K562 (cell line): ENCODE measurements at regions not wholly inside any gene's neighbourhood (a gene's known extent, or its start where the extent isn't known, plus 50 kb on each side); places are given as distances from the start of the nearest gene placed in this dataset.

Experiments used
- ATAC-seq: fragments of 200-7000 bp; cut with Tn5 transposase; 3 replicates; pipeline ENCODE4 v1.9.1; 2020; ENCODE audit warnings: moderate library complexity
- BruUV-seq: library from RNA; stranded (reverse); fragments of 400-500 nt; replicated peaks from 2 replicates; lab custom pipeline; 2021; lab: Mats Ljungman, UMichigan
- CTCF ChIA-PET: fragments of 300-600 bp; formaldehyde crosslinking; extraction: SDS; loops from one replicate; lab custom pipeline; 2021; ENCODE audit warnings: low intra/inter-chr PET ratio; lab: Yijun Ruan, JAX
- POLR2A ChIA-PET: fragments of 300-600, 350-650 bp; sonication (Branson Sonifier 250); formaldehyde crosslinking; extraction: SDS; loops from one replicate; lab custom pipeline; 2021; ENCODE audit warnings: antibody characterized with exemption, inconsistent platforms; lab: Yijun Ruan, JAX
- DNase-seq, 4 experiments: peaks; one replicate each; pipeline versions ENCODE4 v3.0.0 to v3.0.0-alpha.2; 2011 to 2018; ENCODE audit warnings: low spot score in 3 of 4, mixed read lengths in 3 of 4; ENCODE audit errors: extremely low read depth in 1 of 4
- FAIRE-seq: peaks from 2 replicates; lab custom pipeline; 2011; peaks lifted over from hg19 to GRCh38; lab: Jason Lieb, UNC
- H2AFZ ChIP-seq: 2 replicates; pipeline ENCODE4 v1.6.0; 2011; ENCODE audit warnings: low read depth, low read length, control low read depth, inconsistent platforms
- H3K27ac ChIP-seq: fragments of 200-600 bp; 3 replicates; pipeline ENCODE4 v1.8.0; 2011; ENCODE audit warnings: low read depth, mild to moderate bottlenecking, control low read depth, inconsistent platforms, low read length, moderate library complexity, mixed read lengths; ENCODE audit errors: extremely low read depth
- H3K27me3 ChIP-seq, 2 experiments: fragments of 300-600 bp in 1 of 2; 2 replicates in 1 of 2; 3 replicates in 1 of 2; pipeline versions ENCODE4 v1.6.0 to v1.8.0; 2011; ENCODE audit warnings: inconsistent platforms in 2 of 2, low read length in 2 of 2, mild to moderate bottlenecking in 1 of 2, mixed read lengths in 1 of 2, moderate library complexity in 1 of 2; ENCODE audit not compliant: control insufficient read depth in 2 of 2, insufficient read depth in 2 of 2
- H3K36me3 ChIP-seq: fragments of 300-600 bp; 3 replicates; pipeline ENCODE4 v1.8.0; 2011; ENCODE audit warnings: mild to moderate bottlenecking, low read length, inconsistent platforms; ENCODE audit not compliant: control insufficient read depth, insufficient read depth
- H3K4me1 ChIP-seq, 2 experiments: fragments of 200-600 bp in 1 of 2; replicated peaks in 1 of 2; 2 replicates in 1 of 2; 3 replicates in 1 of 2; pipeline versions ENCODE4 v1.5.1 to v1.8.0; 2011; ENCODE audit warnings: inconsistent platforms in 2 of 2, low read length in 2 of 2, mild to moderate bottlenecking in 1 of 2, mixed read lengths in 1 of 2, moderate library complexity in 1 of 2; ENCODE audit not compliant: control insufficient read depth in 2 of 2, insufficient read depth in 2 of 2
- H3K4me2 ChIP-seq: 2 replicates; pipeline ENCODE4 v1.6.1; 2011; ENCODE audit warnings: low read length, control low read depth, inconsistent platforms, mixed read lengths; ENCODE audit not compliant: insufficient read depth
- H3K4me3 ChIP-seq: fragments of 200-600 bp; sonication (generic), shearing (Covaris generic); 2 replicates; pipeline ENCODE4 v1.5.1; 2016; ENCODE audit warnings: control low read depth, inconsistent platforms
- H3K79me2 ChIP-seq: fragments of 200-600 bp; 3 replicates; pipeline ENCODE4 v1.8.0; 2011; ENCODE audit warnings: low read length, inconsistent platforms; ENCODE audit not compliant: control insufficient read depth, insufficient read depth
- H3K9ac ChIP-seq, 2 experiments: 2 replicates each; pipeline versions ENCODE4 v1.6.0 to v1.6.1; 2011; ENCODE audit warnings: low read depth in 2 of 2, low read length in 2 of 2, control low read depth in 1 of 2, inconsistent platforms in 1 of 2, mild to moderate bottlenecking in 1 of 2, mixed read lengths in 1 of 2; ENCODE audit not compliant: insufficient read depth in 1 of 2
- H3K9me1 ChIP-seq: one replicate; pipeline ENCODE4 v1.6.0; 2011; ENCODE audit warnings: inconsistent platforms, mild to moderate bottlenecking, low read length, moderate library complexity; ENCODE audit not compliant: control insufficient read depth, insufficient read depth
- H3K9me3 ChIP-seq: replicated peaks from 2 replicates; pipeline ENCODE4 v1.5.1; 2011; ENCODE audit warnings: low read depth, low read length, inconsistent platforms; ENCODE audit not compliant: control insufficient read depth, insufficient read depth
- H4K20me1 ChIP-seq: replicated peaks from 2 replicates; pipeline ENCODE4 v1.6.1; 2011; ENCODE audit warnings: low read length, inconsistent platforms, mixed read lengths; ENCODE audit not compliant: control insufficient read depth, insufficient read depth
- BRF1 ChIP-seq: IDR thresholded peaks from 3 replicates; pipeline ENCODE4 v1.6.1; 2011; ENCODE audit warnings: borderline replicate concordance, mild to moderate bottlenecking; ENCODE audit not compliant: insufficient read length; ENCODE audit errors: extremely low read depth
- C11orf30 ChIP-seq: fragments of 450-650 bp; IDR thresholded peaks from 2 replicates; pipeline ENCODE4 v1.6.1; 2016; ENCODE audit warnings: low read depth, mild to moderate bottlenecking
- FOXA1 ChIP-seq: fragments of 450-650 bp; IDR thresholded peaks from 2 replicates; pipeline ENCODE4 v1.6.1; 2016; ENCODE audit warnings: mild to moderate bottlenecking, borderline replicate concordance
- HEY1 ChIP-seq: fragments of 250-450 bp; sonication (Bioruptor Pico); IDR thresholded peaks from 2 replicates; pipeline ENCODE4 v1.5.0; 2020; ENCODE audit warnings: mild to moderate bottlenecking, moderate library complexity, borderline replicate concordance
- NCOR1 ChIP-seq: fragments of 450-650 bp; IDR thresholded peaks from 2 replicates; pipeline ENCODE4 v1.6.1; 2016; ENCODE audit warnings: mild to moderate bottlenecking, moderate library complexity
- NEUROD1 ChIP-seq: fragments of 150-350 bp; IDR thresholded peaks from 2 replicates; pipeline ENCODE4 v1.6.1; 2014; ENCODE audit warnings: borderline replicate concordance, low read length, low read depth; ENCODE audit not compliant: partially characterized antibody
- RBFOX2 ChIP-seq: fragments of 200-400 bp; formaldehyde crosslinking; IDR thresholded peaks from 2 replicates; pipeline ENCODE4 v1.6.1; 2017; ENCODE audit warnings: low read depth, mild to moderate bottlenecking, low read length, moderate library complexity
- SRSF7 ChIP-seq: fragments of 200-400 bp; formaldehyde crosslinking; optimal IDR thresholded peaks from 2 replicates; pipeline ENCODE3; 2017; ENCODE audit warnings: mild to moderate bottlenecking, low read depth, low read length
- TARDBP ChIP-seq: fragments of 450-650 bp; IDR thresholded peaks from 2 replicates; pipeline ENCODE4 v1.6.1; 2016
- ZSCAN29 ChIP-seq: fragments of 450-650 bp; IDR thresholded peaks from 2 replicates; pipeline ENCODE4 v1.6.1; 2017
- WGBS: fragments of 100-300 bp; shearing (Covaris generic); methylation state at CpG from one replicate; pipeline ENCODE4 v1.1.6; 2016; ENCODE audit warnings: low coverage, mixed read lengths; ENCODE audit not compliant: insufficient coverage; ENCODE audit errors: missing lambda C conversion rate; 5-methylcytosine and 5-hydroxymethylcytosine counted together
- in situ Hi-C: fragments of 300-500 bp; cut with MboI; formaldehyde crosslinking; loops from 4 replicates; pipeline ENCODE4 v1.15.0; 2018; ENCODE audit warnings: inconsistent platforms, mixed read lengths
- intact Hi-C: fragments of 100-400 bp; cut with micrococcal nuclease; formaldehyde crosslinking; loops from 2 replicates; pipeline ENCODE4 v1.14.2; 2022
- TF ChIP-seq, protein P1 (sequence below): fragments of 250-450 bp; sonication (Bioruptor Pico); IDR thresholded peaks from 2 replicates; pipeline ENCODE4 v1.8.0; 2021; ENCODE audit warnings: moderate library complexity, mild to moderate bottlenecking, inconsistent platforms
- TF ChIP-seq, protein P2 (sequence below): fragments of 250-450 bp; sonication (Bioruptor Pico); IDR thresholded peaks from 2 replicates; pipeline ENCODE4 v1.5.0; 2020; ENCODE audit warnings: mild to moderate bottlenecking
- TF ChIP-seq, protein P3 (sequence below): fragments of 450-650 bp; formaldehyde crosslinking; IDR thresholded peaks from 2 replicates; pipeline ENCODE4 v1.4.0; 2022; ENCODE audit warnings: missing genetic modification characterization

DNA sequence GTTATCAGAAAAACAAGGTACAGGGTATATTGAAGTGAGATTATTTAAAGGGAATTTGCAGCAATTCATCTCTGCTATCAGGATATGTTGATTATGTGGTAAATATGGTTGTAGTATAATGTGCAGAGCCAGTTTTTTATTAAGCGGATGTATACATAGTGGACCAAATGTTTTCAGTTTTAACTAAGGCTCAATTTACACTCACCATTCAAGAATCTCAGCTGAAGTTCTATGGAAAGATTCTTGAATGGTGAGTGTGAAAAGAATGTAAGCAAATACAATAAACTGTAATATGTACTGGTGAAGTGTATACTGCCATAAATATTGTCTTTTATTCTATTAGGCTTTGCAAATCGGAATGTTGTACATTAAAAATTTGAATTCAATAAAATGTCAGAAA lies 895.9 kb upstream of the CDH10 start:
- Histone ChIP-seq H2AFZ (no peak overlapping the region), H3K79me2 (no peaks in the 10 kb centered on the region), H3K9me1 (no peaks in the 10 kb centered on the region), H4K20me1 (no peaks in the 10 kb centered on the region), H3K4me1 (no peaks in the 10 kb centered on the region), H3K27me3 (no peaks in the 10 kb centered on the region), H3K36me3 (no peaks in the 10 kb centered on the region), H3K4me2 (no peak overlapping the region), H3K9me3 (0 out of 2 replicates have a peak, but pooled peaks cover 2% of the 10 kb centered on the region), H3K9ac (no peak overlapping the region), H3K4me3 (no peak overlapping the region)
- ChIA-PET CTCF (no interaction called here), POLR2A (no interaction called here)
- no peak for FAIRE-seq
- no peak for ATAC-seq
- BruUV-seq = no TSS peak
- no peak for DNase-seq
- 3% methylated on average over 2 of the region's 2 CpGs for WGBS
- intact Hi-C loops = no loop called here
- TF ChIP-seq SRSF7 (no peak), NEUROD1 (no peak), ZSCAN29 (no peak), FOXA1 (no peak)
- TF ChIP-seq, all 486 proteins: peak for 0
- no peak overlapping the region for H3K27ac ChIP-seq
- in situ Hi-C loops = no loop called here

DNA sequence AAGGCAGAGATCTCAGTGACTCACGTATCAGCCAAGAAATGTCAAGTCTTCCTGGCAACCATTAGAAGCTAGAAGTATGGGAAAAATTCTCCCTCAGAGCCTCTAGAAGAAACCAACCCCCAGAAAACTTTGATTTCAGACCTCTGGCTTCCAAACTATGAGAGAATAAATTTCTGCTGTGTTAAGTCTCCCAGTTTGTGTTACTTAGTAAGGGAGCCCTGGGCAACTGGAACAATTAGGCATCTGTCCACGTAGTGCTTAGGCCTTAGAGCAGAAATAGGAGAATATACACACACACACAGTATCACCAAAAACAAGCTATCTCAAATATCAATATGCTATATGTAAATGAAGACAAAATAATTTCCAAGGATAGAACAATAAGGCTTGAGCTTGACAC lies 894.8 kb upstream of the CDH10 start:
- DNase-seq (no peak), FAIRE-seq (no peak), ATAC-seq (no peak)
- no peaks in the 10 kb centered on the region for H3K36me3 ChIP-seq
- ChIA-PET POLR2A (no interaction called here), CTCF (no interaction called here)
- 0 out of 2 replicates have a peak, but pooled peaks cover 2% of the 10 kb centered on the region for H3K9me3 ChIP-seq
- H2AFZ ChIP-seq = no peak overlapping the region
- H3K27ac ChIP-seq = no peak overlapping the region
- no TSS peak for BruUV-seq
- no peak overlapping the region for H3K4me3 ChIP-seq
- intact Hi-C loops (no loop called here), in situ Hi-C loops (no loop called here)
- H3K9ac ChIP-seq = no peak overlapping the region
- H4K20me1 ChIP-seq = no peaks in the 10 kb centered on the region
- H3K4me1 ChIP-seq = no peaks in the 10 kb centered on the region
- H3K9me1 ChIP-seq = no peaks in the 10 kb centered on the region
- 0% methylated on average over 2 of the region's 2 CpGs for WGBS
- H3K79me2 ChIP-seq = no peaks in the 10 kb centered on the region
- no peak overlapping the region for H3K4me2 ChIP-seq
- no peaks in the 10 kb centered on the region for H3K27me3 ChIP-seq
- TF ChIP-seq, protein P1, sequence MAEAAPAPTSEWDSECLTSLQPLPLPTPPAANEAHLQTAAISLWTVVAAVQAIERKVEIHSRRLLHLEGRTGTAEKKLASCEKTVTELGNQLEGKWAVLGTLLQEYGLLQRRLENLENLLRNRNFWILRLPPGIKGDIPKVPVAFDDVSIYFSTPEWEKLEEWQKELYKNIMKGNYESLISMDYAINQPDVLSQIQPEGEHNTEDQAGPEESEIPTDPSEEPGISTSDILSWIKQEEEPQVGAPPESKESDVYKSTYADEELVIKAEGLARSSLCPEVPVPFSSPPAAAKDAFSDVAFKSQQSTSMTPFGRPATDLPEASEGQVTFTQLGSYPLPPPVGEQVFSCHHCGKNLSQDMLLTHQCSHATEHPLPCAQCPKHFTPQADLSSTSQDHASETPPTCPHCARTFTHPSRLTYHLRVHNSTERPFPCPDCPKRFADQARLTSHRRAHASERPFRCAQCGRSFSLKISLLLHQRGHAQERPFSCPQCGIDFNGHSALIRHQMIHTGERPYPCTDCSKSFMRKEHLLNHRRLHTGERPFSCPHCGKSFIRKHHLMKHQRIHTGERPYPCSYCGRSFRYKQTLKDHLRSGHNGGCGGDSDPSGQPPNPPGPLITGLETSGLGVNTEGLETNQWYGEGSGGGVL (CRISPR knock-in tag) = no peak
- no peak for TF ChIP-seq RBFOX2
- TF ChIP-seq, protein P2, sequence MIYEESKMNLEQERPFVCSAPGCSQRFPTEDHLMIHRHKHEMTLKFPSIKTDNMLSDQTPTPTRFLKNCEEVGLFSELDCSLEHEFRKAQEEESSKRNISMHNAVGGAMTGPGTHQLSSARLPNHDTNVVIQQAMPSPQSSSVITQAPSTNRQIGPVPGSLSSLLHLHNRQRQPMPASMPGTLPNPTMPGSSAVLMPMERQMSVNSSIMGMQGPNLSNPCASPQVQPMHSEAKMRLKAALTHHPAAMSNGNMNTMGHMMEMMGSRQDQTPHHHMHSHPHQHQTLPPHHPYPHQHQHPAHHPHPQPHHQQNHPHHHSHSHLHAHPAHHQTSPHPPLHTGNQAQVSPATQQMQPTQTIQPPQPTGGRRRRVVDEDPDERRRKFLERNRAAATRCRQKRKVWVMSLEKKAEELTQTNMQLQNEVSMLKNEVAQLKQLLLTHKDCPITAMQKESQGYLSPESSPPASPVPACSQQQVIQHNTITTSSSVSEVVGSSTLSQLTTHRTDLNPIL = no peak
- TF ChIP-seq, protein P3, sequence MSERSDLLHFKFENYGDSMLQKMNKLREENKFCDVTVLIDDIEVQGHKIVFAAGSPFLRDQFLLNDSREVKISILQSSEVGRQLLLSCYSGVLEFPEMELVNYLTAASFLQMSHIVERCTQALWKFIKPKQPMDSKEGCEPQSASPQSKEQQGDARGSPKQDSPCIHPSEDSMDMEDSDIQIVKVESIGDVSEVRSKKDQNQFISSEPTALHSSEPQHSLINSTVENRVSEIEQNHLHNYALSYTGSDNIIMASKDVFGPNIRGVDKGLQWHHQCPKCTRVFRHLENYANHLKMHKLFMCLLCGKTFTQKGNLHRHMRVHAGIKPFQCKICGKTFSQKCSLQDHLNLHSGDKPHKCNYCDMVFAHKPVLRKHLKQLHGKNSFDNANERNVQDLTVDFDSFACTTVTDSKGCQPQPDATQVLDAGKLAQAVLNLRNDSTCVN (CRISPR knock-in tag) = no peak
- TF ChIP-seq C11orf30 = no peak
- no peak for TF ChIP-seq HEY1
- TF ChIP-seq NCOR1 = no peak
- TF ChIP-seq TARDBP = no peak
- no peak for TF ChIP-seq BRF1
